Activated CD8-positive, alpha-beta T cell treated with anti-CD3 and anti-CD28 coated beads for 36 hours (primary cell): ENCODE measurements at regions not wholly inside any gene's neighbourhood (a gene's known extent, or its start where the extent isn't known, plus 50 kb on each side); places are given as distances from the start of the nearest gene placed in this dataset.

Experiments used
- ATAC-seq: fragments of 200-7000 bp; cut with Tn5 transposase; one replicate; pipeline ENCODE4 v1.10.0; 2021; ENCODE audit warnings: mild to moderate bottlenecking, moderate library complexity
- CTCF ChIA-PET: fragments of 350-600 bp; sonication (Branson Sonifier 250); formaldehyde crosslinking; loops from one replicate; lab custom pipeline; 2021; ENCODE audit warnings: antibody characterized with exemption; lab: Charles Lee
- POLR2A ChIA-PET: fragments of 350-600 bp; sonication (Branson Sonifier 250); formaldehyde crosslinking; loops from one replicate; lab custom pipeline; 2021; ENCODE audit warnings: antibody characterized with exemption; lab: Charles Lee
- DNase-seq: peaks from one replicate; pipeline ENCODE4 v3.0.0-alpha.2; 2020
- H3K27ac Mint-ChIP-seq: one replicate; pipeline ENCODE4 v1.8.0; 2021; ENCODE audit warnings: mild to moderate bottlenecking, mixed read lengths
- H3K27me3 Mint-ChIP-seq: one replicate; pipeline ENCODE4 v1.8.0; 2021; ENCODE audit warnings: mixed read lengths
- H3K36me3 Mint-ChIP-seq: one replicate; pipeline ENCODE4 v1.8.0; 2021; ENCODE audit warnings: low read depth, mixed read lengths
- H3K4me1 Mint-ChIP-seq: one replicate; pipeline ENCODE4 v1.8.0; 2021; ENCODE audit warnings: low read depth, mixed read lengths
- H3K4me3 Mint-ChIP-seq: one replicate; pipeline ENCODE4 v1.8.0; 2021; ENCODE audit warnings: mild to moderate bottlenecking, moderate library complexity, mixed read lengths
- H3K9me3 Mint-ChIP-seq: one replicate; pipeline ENCODE4 v1.8.0; 2021; ENCODE audit warnings: mixed read lengths
- intact Hi-C: fragments of 100-400 bp; cut with micrococcal nuclease; formaldehyde crosslinking; loops from one replicate; pipeline ENCODE4 v1.10.0; 2022
- TF ChIP-seq, protein P1 (sequence below): fragments of 200-600 bp; IDR thresholded peaks from one replicate; pipeline ENCODE4 v1.8.0; 2022; ENCODE audit warnings: antibody characterized with exemption, mild to moderate bottlenecking

- DNase-seq: no peak
Measured at GRCh38 chr13:44104969-44105368, 225.3 kb downstream of the LACC1 start.

DNA sequence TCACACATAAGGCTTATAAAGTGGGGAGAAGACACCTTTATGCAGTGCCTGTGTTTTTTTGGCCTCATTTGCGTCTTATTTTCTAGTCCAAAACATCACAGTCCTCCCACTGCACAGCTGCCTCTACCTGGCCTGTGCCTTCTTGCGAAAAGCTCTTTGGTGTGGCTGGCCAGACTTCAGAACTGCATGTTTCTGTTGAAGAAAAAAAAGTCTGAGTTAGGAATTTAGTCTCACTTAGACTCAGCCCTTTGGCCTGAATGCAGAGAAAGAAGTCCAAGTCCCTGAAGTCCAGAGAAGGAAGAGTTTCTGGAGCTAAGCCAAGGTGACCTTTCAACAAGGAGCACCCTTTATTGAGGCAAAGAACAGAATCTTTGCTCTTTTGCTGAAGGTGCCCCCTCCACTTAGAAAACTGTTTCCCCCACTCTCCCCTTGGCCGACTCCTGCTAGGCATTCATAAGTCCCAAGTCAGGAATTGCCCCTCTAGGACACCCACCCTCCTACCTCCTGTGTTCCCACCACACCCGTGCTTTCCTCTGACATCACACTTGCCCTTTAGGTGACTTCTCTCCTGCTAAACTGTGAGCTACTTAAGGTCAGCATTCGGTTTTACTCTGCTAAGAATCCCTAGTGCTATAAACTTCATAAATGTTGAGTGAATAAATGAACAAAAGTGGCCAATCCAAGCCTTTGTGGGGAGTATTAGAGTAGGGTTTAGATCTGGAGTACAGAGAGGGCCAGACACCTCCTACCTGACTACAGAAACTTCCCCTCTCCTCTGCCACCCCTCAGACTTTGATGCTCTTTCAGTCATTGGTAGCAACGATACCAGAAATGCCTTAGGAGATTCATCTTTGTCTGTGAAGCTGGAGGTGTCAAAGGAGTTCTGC, 226.8 kb downstream of the LACC1 start:
- Mint-ChIP-seq H3K27ac (no peak overlapping the region), H3K27me3 (peaks cover 8% of the 10 kb centered on the region), H3K4me3 (no peak overlapping the region), H3K36me3 (no peaks in the 10 kb centered on the region), H3K9me3 (peaks cover 3% of the 10 kb centered on the region), H3K4me1 (peaks cover 3% of the 10 kb centered on the region)
- ChIA-PET CTCF (no interaction called here), POLR2A (no interaction called here)
- ATAC-seq (no peak), DNase-seq (no peak)
- TF ChIP-seq, protein P1, sequence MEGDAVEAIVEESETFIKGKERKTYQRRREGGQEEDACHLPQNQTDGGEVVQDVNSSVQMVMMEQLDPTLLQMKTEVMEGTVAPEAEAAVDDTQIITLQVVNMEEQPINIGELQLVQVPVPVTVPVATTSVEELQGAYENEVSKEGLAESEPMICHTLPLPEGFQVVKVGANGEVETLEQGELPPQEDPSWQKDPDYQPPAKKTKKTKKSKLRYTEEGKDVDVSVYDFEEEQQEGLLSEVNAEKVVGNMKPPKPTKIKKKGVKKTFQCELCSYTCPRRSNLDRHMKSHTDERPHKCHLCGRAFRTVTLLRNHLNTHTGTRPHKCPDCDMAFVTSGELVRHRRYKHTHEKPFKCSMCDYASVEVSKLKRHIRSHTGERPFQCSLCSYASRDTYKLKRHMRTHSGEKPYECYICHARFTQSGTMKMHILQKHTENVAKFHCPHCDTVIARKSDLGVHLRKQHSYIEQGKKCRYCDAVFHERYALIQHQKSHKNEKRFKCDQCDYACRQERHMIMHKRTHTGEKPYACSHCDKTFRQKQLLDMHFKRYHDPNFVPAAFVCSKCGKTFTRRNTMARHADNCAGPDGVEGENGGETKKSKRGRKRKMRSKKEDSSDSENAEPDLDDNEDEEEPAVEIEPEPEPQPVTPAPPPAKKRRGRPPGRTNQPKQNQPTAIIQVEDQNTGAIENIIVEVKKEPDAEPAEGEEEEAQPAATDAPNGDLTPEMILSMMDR: no peak
- intact Hi-C loops: no loop called here

More at GRCh38 chr13:44104969-44105368, 225.3 kb downstream of the LACC1 start:
- ATAC-seq: no peak
- Mint-ChIP-seq H3K27me3 (peaks cover 8% of the 10 kb centered on the region), H3K36me3 (no peaks in the 10 kb centered on the region), H3K9me3 (peaks cover 3% of the 10 kb centered on the region), H3K4me1 (peaks cover 3% of the 10 kb centered on the region), H3K4me3 (no peak overlapping the region), H3K27ac (no peak overlapping the region)
- intact Hi-C loops: no loop called here
- ChIA-PET CTCF (interaction anchor here (0.7 to 1.4 kb wide), 2 partner anchors 8 to 16 kb away, joined by 3 to 4 read pairs; no protein-coding TSS in a partner anchor), POLR2A (no interaction called here)
- TF ChIP-seq, protein P1: no peak

DNA sequence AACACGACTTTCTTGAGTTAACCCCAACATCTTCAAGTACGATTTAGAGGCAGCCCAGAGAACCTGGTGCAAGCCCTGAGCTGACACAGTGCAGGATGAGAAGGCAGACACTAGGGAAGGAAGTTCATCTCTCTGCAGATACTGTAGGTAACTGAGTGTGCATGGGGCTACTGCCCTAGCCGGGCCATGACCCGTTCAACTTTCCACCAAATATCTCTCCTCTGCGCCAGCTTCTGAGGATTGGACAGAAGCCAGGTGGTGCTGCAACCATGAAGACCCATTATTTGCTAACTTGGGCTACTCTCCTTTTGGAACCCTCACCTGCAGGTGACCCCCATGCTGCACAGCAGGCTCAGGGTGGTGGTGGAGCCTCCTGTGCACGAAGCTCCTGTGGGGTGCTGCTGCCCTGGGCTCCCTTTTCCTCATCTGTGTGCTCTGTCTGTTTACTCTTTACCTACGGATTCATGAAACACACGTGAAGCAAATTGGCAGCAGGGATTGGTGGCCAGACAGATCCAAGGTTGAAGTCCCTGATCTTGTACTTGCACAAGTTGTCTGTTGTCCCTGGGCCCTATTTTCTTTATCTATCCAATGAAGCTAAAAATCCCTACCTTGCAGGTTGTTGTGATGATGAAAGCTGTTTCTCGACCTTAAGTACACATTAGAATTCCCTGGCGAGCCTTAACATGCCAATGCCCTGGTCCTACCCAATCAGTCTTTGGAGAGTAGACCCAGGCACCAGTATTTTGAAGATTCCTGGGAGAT, 227.8 kb downstream of the LACC1 start:
- intact Hi-C loops: no loop called here
- H3K9me3 Mint-ChIP-seq: no peaks in the 10 kb centered on the region
- H3K27ac Mint-ChIP-seq: no peak overlapping the region
- peaks cover 6% of the 10 kb centered on the region for H3K27me3 Mint-ChIP-seq
- no peak overlapping the region for H3K4me3 Mint-ChIP-seq
- no peaks in the 10 kb centered on the region for H3K36me3 Mint-ChIP-seq
- ChIA-PET CTCF (no interaction called here), POLR2A (no interaction called here)
- TF ChIP-seq, protein P1: no peak
- H3K4me1 Mint-ChIP-seq: peaks cover 3% of the 10 kb centered on the region
- DNase-seq: no peak
- ATAC-seq: no peak

- no peak overlapping the region for H3K4me3 Mint-ChIP-seq
- H3K4me1 Mint-ChIP-seq: peaks cover 8% of the 10 kb centered on the region
- DNase-seq: no peak
- TF ChIP-seq, protein P1: no peak
- ChIA-PET POLR2A (no interaction called here), CTCF (no interaction called here)
- intact Hi-C loops: no loop called here
- no peaks in the 10 kb centered on the region for H3K9me3 Mint-ChIP-seq
- ATAC-seq: no peak
- no peaks in the 10 kb centered on the region for H3K36me3 Mint-ChIP-seq
- no peak overlapping the region for H3K27ac Mint-ChIP-seq
- peaks cover 6% of the 10 kb centered on the region for H3K27me3 Mint-ChIP-seq
Measured at GRCh38 chr13:44108331-44108858, 228.7 kb downstream of the LACC1 start.
